Activated naive CD8-positive, alpha-beta T cell treated with anti-CD3 and anti-CD28 coated beads, Interleukin-2, amount 10 ng/mL, durations not matched to agents 7 days and 5 days (primary cell): ENCODE measurements at regions not wholly inside any gene's neighbourhood (a gene's known extent, or its start where the extent isn't known, plus 50 kb on each side); places are given as distances from the start of the nearest gene placed in this dataset.

Experiments used
- ATAC-seq: fragments of 150-1000 bp; cut with Tn5 transposase; one replicate; pipeline ENCODE4 v1.10.0; 2021; ENCODE audit warnings: low read depth, moderate library complexity
- POLR2A ChIA-PET: fragments of 350-600 bp; sonication (Branson Sonifier 250); formaldehyde crosslinking; loops from one replicate; lab custom pipeline; 2021; ENCODE audit warnings: antibody characterized with exemption; lab: Charles Lee
- DNase-seq: peaks from one replicate; pipeline ENCODE4 v3.0.0; 2021
- H3K27ac Mint-ChIP-seq: one replicate; pipeline ENCODE4 v1.8.0; 2022; ENCODE audit warnings: mild to moderate bottlenecking, mixed read lengths
- H3K27me3 Mint-ChIP-seq: one replicate; pipeline ENCODE4 v1.8.0; 2022; ENCODE audit warnings: mild to moderate bottlenecking, moderate library complexity, mixed read lengths
- H3K36me3 Mint-ChIP-seq: one replicate; pipeline ENCODE4 v1.8.0; 2021; ENCODE audit warnings: mild to moderate bottlenecking, mixed read lengths
- H3K4me1 Mint-ChIP-seq: one replicate; pipeline ENCODE4 v1.8.0; 2021; ENCODE audit warnings: mixed read lengths
- H3K4me3 Mint-ChIP-seq: one replicate; pipeline ENCODE4 v1.8.0; 2022; ENCODE audit warnings: mild to moderate bottlenecking, moderate library complexity, mixed read lengths
- H3K9me3 Mint-ChIP-seq: one replicate; pipeline ENCODE4 v1.8.0; 2021; ENCODE audit warnings: mixed read lengths

- Mint-ChIP-seq H3K9me3 (peaks cover 3% of the 10 kb centered on the region), H3K4me3 (no peak overlapping the region), H3K36me3 (no peaks in the 10 kb centered on the region), H3K27me3 (peaks cover 9% of the 10 kb centered on the region), H3K27ac (no peak overlapping the region), H3K4me1 (no peaks in the 10 kb centered on the region)
- DNase-seq: no peak
- no peak for ATAC-seq
- POLR2A ChIA-PET: no interaction called here
Measured at GRCh38 chr1:47675047-47675675, 237.3 kb downstream of the FOXD2 start.

GRCh38 chr1:47675721-47676120 lies 237.9 kb downstream of the FOXD2 start:
- Mint-ChIP-seq H3K4me1 (no peaks in the 10 kb centered on the region), H3K36me3 (no peaks in the 10 kb centered on the region), H3K27me3 (peaks cover 5% of the 10 kb centered on the region), H3K9me3 (peaks cover 3% of the 10 kb centered on the region), H3K27ac (no peak overlapping the region), H3K4me3 (no peak overlapping the region)
- no peak for DNase-seq
- POLR2A ChIA-PET: no interaction called here
- ATAC-seq: no peak

- POLR2A ChIA-PET: no interaction called here
- Mint-ChIP-seq H3K27ac (no peak overlapping the region), H3K36me3 (no peaks in the 10 kb centered on the region), H3K27me3 (peaks cover 4% of the 10 kb centered on the region), H3K9me3 (peaks cover 3% of the 10 kb centered on the region), H3K4me3 (no peak overlapping the region), H3K4me1 (no peaks in the 10 kb centered on the region)
- DNase-seq: no peak
- no peak for ATAC-seq
Measured at GRCh38 chr1:47676311-47677054, 238.6 kb downstream of the FOXD2 start.

GRCh38 chr1:47677241-47677940 lies 239.5 kb downstream of the FOXD2 start:
- DNase-seq (no peak), ATAC-seq (no peak)
- Mint-ChIP-seq H3K4me3 (no peak overlapping the region), H3K36me3 (no peaks in the 10 kb centered on the region), H3K4me1 (no peaks in the 10 kb centered on the region), H3K27me3 (peaks cover 4% of the 10 kb centered on the region), H3K9me3 (peaks cover 3% of the 10 kb centered on the region), H3K27ac (no peak overlapping the region)
- POLR2A ChIA-PET: no interaction called here

GRCh38 chr1:47678464-47678980 lies 240.7 kb downstream of the FOXD2 start:
- no peak overlapping the region for H3K4me3 Mint-ChIP-seq
- POLR2A ChIA-PET: no interaction called here
- no peaks in the 10 kb centered on the region for H3K9me3 Mint-ChIP-seq
- H3K36me3 Mint-ChIP-seq: no peaks in the 10 kb centered on the region
- peaks cover 4% of the 10 kb centered on the region for H3K27me3 Mint-ChIP-seq
- DNase-seq: no peak
- no peak for ATAC-seq
- H3K27ac Mint-ChIP-seq: no peak overlapping the region
- H3K4me1 Mint-ChIP-seq: no peaks in the 10 kb centered on the region

- DNase-seq (no peak), ATAC-seq (no peak)
- H3K9me3 Mint-ChIP-seq: no peaks in the 10 kb centered on the region
- H3K4me3 Mint-ChIP-seq: no peak overlapping the region
- POLR2A ChIA-PET: no interaction called here
- no peaks in the 10 kb centered on the region for H3K36me3 Mint-ChIP-seq
- no peaks in the 10 kb centered on the region for H3K4me1 Mint-ChIP-seq
- no peak overlapping the region for H3K27ac Mint-ChIP-seq
- H3K27me3 Mint-ChIP-seq: peaks cover 4% of the 10 kb centered on the region
Measured at GRCh38 chr1:47679301-47679791, 241.5 kb downstream of the FOXD2 start.

GRCh38 chr1:47679826-47680225 lies 242.0 kb downstream of the FOXD2 start:
- H3K4me1 Mint-ChIP-seq: no peaks in the 10 kb centered on the region
- no peaks in the 10 kb centered on the region for H3K36me3 Mint-ChIP-seq
- H3K4me3 Mint-ChIP-seq: no peak overlapping the region
- H3K27ac Mint-ChIP-seq: no peak overlapping the region
- DNase-seq (no peak), ATAC-seq (no peak)
- peaks cover 4% of the 10 kb centered on the region for H3K27me3 Mint-ChIP-seq
- POLR2A ChIA-PET: no interaction called here
- no peaks in the 10 kb centered on the region for H3K9me3 Mint-ChIP-seq

- no peak for ATAC-seq
- Mint-ChIP-seq H3K27ac (no peak overlapping the region), H3K36me3 (no peaks in the 10 kb centered on the region), H3K4me1 (no peaks in the 10 kb centered on the region), H3K9me3 (no peaks in the 10 kb centered on the region), H3K4me3 (no peak overlapping the region), H3K27me3 (peaks cover 2% of the 10 kb centered on the region)
- no peak for DNase-seq
- POLR2A ChIA-PET: no interaction called here
Measured at GRCh38 chr1:47680815-47681475, 243.1 kb downstream of the FOXD2 start.

- no peaks in the 10 kb centered on the region for H3K4me1 Mint-ChIP-seq
- no peak overlapping the region for H3K27ac Mint-ChIP-seq
- H3K9me3 Mint-ChIP-seq: no peaks in the 10 kb centered on the region
- H3K27me3 Mint-ChIP-seq: peaks cover 2% of the 10 kb centered on the region
- no peaks in the 10 kb centered on the region for H3K36me3 Mint-ChIP-seq
- no peak for DNase-seq
- POLR2A ChIA-PET: no interaction called here
- no peak overlapping the region for H3K4me3 Mint-ChIP-seq
- no peak for ATAC-seq
Measured at GRCh38 chr1:47681735-47682134, 243.9 kb downstream of the FOXD2 start.

- Mint-ChIP-seq H3K9me3 (no peaks in the 10 kb centered on the region), H3K27me3 (peaks cover 2% of the 10 kb centered on the region), H3K4me1 (no peaks in the 10 kb centered on the region), H3K27ac (no peak overlapping the region), H3K4me3 (no peak overlapping the region), H3K36me3 (no peaks in the 10 kb centered on the region)
- POLR2A ChIA-PET: no interaction called here
- DNase-seq: no peak
- ATAC-seq: no peak
Measured at GRCh38 chr1:47682198-47682597, 244.4 kb downstream of the FOXD2 start.

GRCh38 chr1:47682786-47683350 lies 245.0 kb downstream of the FOXD2 start:
- ATAC-seq (no peak), DNase-seq (no peak)
- Mint-ChIP-seq H3K4me3 (no peak overlapping the region), H3K9me3 (no peaks in the 10 kb centered on the region), H3K27ac (no peak overlapping the region), H3K36me3 (no peaks in the 10 kb centered on the region), H3K4me1 (no peaks in the 10 kb centered on the region), H3K27me3 (peaks cover 4% of the 10 kb centered on the region)
- POLR2A ChIA-PET: no interaction called here

GRCh38 chr1:47683401-47683800 lies 245.6 kb downstream of the FOXD2 start:
- no peak overlapping the region for H3K4me3 Mint-ChIP-seq
- ATAC-seq: no peak
- no peaks in the 10 kb centered on the region for H3K4me1 Mint-ChIP-seq
- H3K9me3 Mint-ChIP-seq: no peaks in the 10 kb centered on the region
- POLR2A ChIA-PET: no interaction called here
- no peaks in the 10 kb centered on the region for H3K36me3 Mint-ChIP-seq
- H3K27me3 Mint-ChIP-seq: peaks cover 4% of the 10 kb centered on the region
- H3K27ac Mint-ChIP-seq: no peak overlapping the region
- DNase-seq: no peak

- H3K36me3 Mint-ChIP-seq: no peaks in the 10 kb centered on the region
- no peak overlapping the region for H3K27ac Mint-ChIP-seq
- ATAC-seq: no peak
- H3K4me1 Mint-ChIP-seq: no peaks in the 10 kb centered on the region
- no peak overlapping the region for H3K4me3 Mint-ChIP-seq
- no peaks in the 10 kb centered on the region for H3K9me3 Mint-ChIP-seq
- POLR2A ChIA-PET: no interaction called here
- H3K27me3 Mint-ChIP-seq: peaks cover 3% of the 10 kb centered on the region
- DNase-seq: no peak
Measured at GRCh38 chr1:47684518-47684917, 246.7 kb downstream of the FOXD2 start.
